Neural crest cell (in vitro differentiated cells): ENCODE measurements at regions not wholly inside any gene's neighbourhood (a gene's known extent, or its start where the extent isn't known, plus 50 kb on each side); places are given as distances from the start of the nearest gene placed in this dataset.

Source experiments
- DNase-seq: peaks from one replicate; pipeline ENCODE4 v3.0.0; 2021; ENCODE audit warnings: low read depth, mixed read lengths, low spot score
- H3K27ac Mint-ChIP-seq: one replicate; pipeline ENCODE4 v1.8.0; 2021; ENCODE audit warnings: mild to moderate bottlenecking, mixed read lengths; ENCODE audit not compliant: unreplicated experiment
- H3K27me3 Mint-ChIP-seq: 2 replicates; pipeline ENCODE4 v1.8.0; 2021; ENCODE audit warnings: low read depth, mild to moderate bottlenecking, mixed read lengths
- H3K36me3 Mint-ChIP-seq: 2 replicates; pipeline ENCODE4 v1.8.0; 2021; ENCODE audit warnings: low read depth, mild to moderate bottlenecking, mixed read lengths
- H3K4me1 Mint-ChIP-seq: 2 replicates; pipeline ENCODE4 v1.8.0; 2021; ENCODE audit warnings: mixed read lengths
- H3K4me3 Mint-ChIP-seq: one replicate; pipeline ENCODE4 v1.8.0; 2021; ENCODE audit warnings: mild to moderate bottlenecking, mixed read lengths
- H3K9me3 Mint-ChIP-seq: 2 replicates; pipeline ENCODE4 v1.8.0; 2021; ENCODE audit warnings: mixed read lengths
- TF ChIP-seq, protein P1 (sequence below): fragments of 200-600 bp; sonication (generic); conservative IDR thresholded peaks from 2 replicates; pipeline ENCODE4 v1.5.0; 2021; ENCODE audit warnings: antibody characterized with exemption, mild to moderate bottlenecking

DNA sequence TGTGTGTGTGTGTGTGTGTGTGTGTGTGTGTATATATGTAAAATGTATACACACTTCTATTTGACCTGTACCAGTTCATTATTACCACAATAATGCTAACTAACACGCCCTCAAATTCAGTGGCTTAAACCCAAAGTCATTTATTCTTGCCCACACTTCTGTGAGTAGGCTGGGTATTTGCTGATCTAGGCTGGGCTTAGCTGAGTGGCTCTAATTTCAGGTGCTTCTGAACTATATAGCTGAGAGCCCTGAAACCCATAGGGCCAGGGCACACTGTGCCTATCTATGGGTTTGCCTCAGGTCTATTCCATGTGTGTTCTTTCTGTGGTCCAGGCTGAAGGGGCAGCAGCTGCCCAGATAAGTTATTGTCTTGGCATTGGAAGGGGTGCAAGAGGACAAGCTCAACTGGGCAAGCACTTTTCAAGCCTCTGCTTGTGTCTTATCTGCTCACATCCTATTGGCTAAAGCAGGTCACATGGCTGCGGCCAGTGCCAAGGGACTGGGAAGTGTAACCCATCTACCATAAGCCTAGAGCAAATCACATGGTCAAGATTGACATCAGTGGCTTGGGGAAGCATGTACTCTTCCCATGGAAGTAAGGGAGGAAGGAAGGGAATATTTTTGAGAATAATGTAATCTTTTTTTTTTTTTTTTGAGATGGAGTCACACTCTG lies 139.9 kb downstream of the PALM2AKAP2 start:
- Mint-ChIP-seq H3K9me3 (no peaks in the 10 kb centered on the region), H3K4me3 (no peak overlapping the region), H3K4me1 (peaks cover 8% of the 10 kb centered on the region), H3K27me3 (no peaks in the 10 kb centered on the region), H3K27ac (no peak overlapping the region), H3K36me3 (no peaks in the 10 kb centered on the region)
- TF ChIP-seq, protein P1, sequence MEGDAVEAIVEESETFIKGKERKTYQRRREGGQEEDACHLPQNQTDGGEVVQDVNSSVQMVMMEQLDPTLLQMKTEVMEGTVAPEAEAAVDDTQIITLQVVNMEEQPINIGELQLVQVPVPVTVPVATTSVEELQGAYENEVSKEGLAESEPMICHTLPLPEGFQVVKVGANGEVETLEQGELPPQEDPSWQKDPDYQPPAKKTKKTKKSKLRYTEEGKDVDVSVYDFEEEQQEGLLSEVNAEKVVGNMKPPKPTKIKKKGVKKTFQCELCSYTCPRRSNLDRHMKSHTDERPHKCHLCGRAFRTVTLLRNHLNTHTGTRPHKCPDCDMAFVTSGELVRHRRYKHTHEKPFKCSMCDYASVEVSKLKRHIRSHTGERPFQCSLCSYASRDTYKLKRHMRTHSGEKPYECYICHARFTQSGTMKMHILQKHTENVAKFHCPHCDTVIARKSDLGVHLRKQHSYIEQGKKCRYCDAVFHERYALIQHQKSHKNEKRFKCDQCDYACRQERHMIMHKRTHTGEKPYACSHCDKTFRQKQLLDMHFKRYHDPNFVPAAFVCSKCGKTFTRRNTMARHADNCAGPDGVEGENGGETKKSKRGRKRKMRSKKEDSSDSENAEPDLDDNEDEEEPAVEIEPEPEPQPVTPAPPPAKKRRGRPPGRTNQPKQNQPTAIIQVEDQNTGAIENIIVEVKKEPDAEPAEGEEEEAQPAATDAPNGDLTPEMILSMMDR, result no peak
- DNase-seq, result no peak

GRCh38 chr9:109922617-109923470 lies 142.8 kb downstream of the PALM2AKAP2 start:
- Mint-ChIP-seq H3K4me1 (peaks cover 8% of the 10 kb centered on the region), H3K4me3 (no peak overlapping the region), H3K27ac (no peak overlapping the region)

GRCh38 chr9:109923471-109923760 lies 143.4 kb downstream of the PALM2AKAP2 start:
- H3K4me1 Mint-ChIP-seq, result peaks cover 8% of the 10 kb centered on the region
- no peaks in the 10 kb centered on the region for H3K36me3 Mint-ChIP-seq
- TF ChIP-seq, protein P1, result no peak
- DNase-seq, result no peak
- no peak overlapping the region for H3K4me3 Mint-ChIP-seq
- H3K27ac Mint-ChIP-seq, result no peak overlapping the region
- no peaks in the 10 kb centered on the region for H3K9me3 Mint-ChIP-seq
- no peaks in the 10 kb centered on the region for H3K27me3 Mint-ChIP-seq

More at GRCh38 chr9:109922617-109923470, 142.8 kb downstream of the PALM2AKAP2 start:
- Mint-ChIP-seq H3K36me3 (no peaks in the 10 kb centered on the region), H3K9me3 (no peaks in the 10 kb centered on the region), H3K27me3 (no peaks in the 10 kb centered on the region)
- DNase-seq, result no peak
- TF ChIP-seq, protein P1, result no peak

DNA sequence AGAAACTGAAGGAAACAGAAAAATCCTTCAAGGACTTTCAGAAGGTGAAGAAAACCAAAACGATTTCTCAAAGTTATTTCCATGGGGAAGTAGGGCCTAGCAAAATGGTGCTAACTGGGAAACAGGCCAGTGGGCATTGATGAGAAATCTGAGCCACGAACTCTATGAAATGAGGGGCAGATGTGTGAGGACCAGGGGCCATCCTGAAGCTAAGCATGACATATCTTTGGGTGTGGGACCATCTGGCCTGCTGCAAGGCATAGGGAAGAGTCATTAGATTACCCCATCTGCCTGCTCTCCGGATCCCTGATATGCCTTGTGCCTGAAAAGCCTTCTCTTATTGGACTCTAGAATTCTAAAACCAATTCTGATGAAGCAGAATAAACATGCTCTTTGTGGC lies 143.8 kb downstream of the PALM2AKAP2 start:
- H3K4me1 Mint-ChIP-seq, result peaks cover 8% of the 10 kb centered on the region
- H3K27ac Mint-ChIP-seq, result no peak overlapping the region
- TF ChIP-seq, protein P1, result no peak
- no peaks in the 10 kb centered on the region for H3K9me3 Mint-ChIP-seq
- DNase-seq, result no peak
- H3K27me3 Mint-ChIP-seq, result no peaks in the 10 kb centered on the region
- H3K4me3 Mint-ChIP-seq, result no peak overlapping the region
- no peaks in the 10 kb centered on the region for H3K36me3 Mint-ChIP-seq

DNA sequence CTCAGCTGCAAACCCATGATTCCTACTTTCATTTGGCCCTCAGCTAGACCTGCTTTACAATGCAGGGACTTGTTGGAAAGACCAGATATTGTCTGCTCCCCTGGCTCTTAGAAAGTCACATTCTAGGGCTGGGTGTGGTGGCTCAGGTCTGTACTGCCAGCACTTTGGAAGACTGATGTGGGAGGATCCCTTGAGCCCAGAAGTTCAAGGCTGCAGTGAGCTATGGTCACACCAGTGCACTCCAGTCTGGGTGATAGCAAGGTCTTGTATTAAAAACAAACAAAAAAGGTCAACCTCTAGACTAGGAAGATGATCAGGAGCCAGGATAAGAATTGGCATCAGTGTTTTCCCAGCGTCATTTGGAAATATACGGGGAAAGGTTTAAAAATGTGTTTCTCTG lies 145.8 kb downstream of the PALM2AKAP2 start:
- TF ChIP-seq, protein P1, result no peak
- Mint-ChIP-seq H3K9me3 (no peaks in the 10 kb centered on the region), H3K4me3 (no peak overlapping the region), H3K27ac (no peak overlapping the region), H3K36me3 (no peaks in the 10 kb centered on the region), H3K4me1 (peaks cover 8% of the 10 kb centered on the region), H3K27me3 (no peaks in the 10 kb centered on the region)
- no peak for DNase-seq
